HEK293T (cell line): ENCODE measurements at regions not wholly inside any gene's neighbourhood (a gene's known extent, or its start where the extent isn't known, plus 50 kb on each side); places are given as distances from the start of the nearest gene placed in this dataset.

ENCODE experiments used
- BHLHE40 ChIP-seq: fragments of 450-650 bp; IDR thresholded peaks from 2 replicates; pipeline ENCODE4 v1.6.1; 2016; ENCODE audit warnings: mild to moderate bottlenecking, moderate library complexity, borderline replicate concordance
- ELF4 ChIP-seq: fragments of 450-650 bp; IDR thresholded peaks from 2 replicates; pipeline ENCODE4 v1.6.1; 2017; ENCODE audit warnings: antibody characterized with exemption
- FOXA1 ChIP-seq: fragments of 450-650 bp; IDR thresholded peaks from 2 replicates; pipeline ENCODE4 v1.6.1; 2016; ENCODE audit warnings: mild to moderate bottlenecking
- HDGF ChIP-seq: fragments of 450-650 bp; IDR thresholded peaks from 2 replicates; pipeline ENCODE4 v1.6.1; 2017; ENCODE audit warnings: antibody characterized with exemption, borderline replicate concordance
- LEF1 ChIP-seq: fragments of 450-650 bp; IDR thresholded peaks from 2 replicates; pipeline ENCODE4 v1.6.1; 2017; ENCODE audit warnings: mild to moderate bottlenecking, borderline replicate concordance
- TARDBP ChIP-seq: fragments of 450-650 bp; IDR thresholded peaks from 2 replicates; pipeline ENCODE4 v1.6.1; 2016
- TF ChIP-seq, protein P1 (sequence below): fragments of 450-650 bp; IDR thresholded peaks from 2 replicates; pipeline ENCODE4 v1.6.1; 2016

DNA sequence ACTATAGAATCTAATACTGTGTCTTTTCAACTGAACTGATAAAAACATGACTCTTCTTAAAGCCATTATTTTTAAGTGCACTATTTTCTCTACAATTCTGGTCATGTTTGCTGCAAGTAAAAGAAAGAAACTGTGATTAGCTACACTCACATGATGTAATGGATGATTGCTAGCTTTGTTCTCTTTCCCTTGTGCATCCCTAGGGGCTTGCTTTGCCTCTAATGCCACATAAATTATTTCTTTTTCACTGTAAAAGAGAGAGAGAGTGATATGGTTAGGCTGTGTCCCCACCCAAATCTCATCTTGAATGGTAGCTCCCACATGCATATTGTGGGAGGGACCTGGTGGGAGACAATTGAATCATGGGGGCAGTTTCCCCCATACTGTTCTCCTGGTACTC is 630.2 kb upstream of the NR3C2 start:
- TF ChIP-seq HDGF = no peak
- TF ChIP-seq, protein P1, sequence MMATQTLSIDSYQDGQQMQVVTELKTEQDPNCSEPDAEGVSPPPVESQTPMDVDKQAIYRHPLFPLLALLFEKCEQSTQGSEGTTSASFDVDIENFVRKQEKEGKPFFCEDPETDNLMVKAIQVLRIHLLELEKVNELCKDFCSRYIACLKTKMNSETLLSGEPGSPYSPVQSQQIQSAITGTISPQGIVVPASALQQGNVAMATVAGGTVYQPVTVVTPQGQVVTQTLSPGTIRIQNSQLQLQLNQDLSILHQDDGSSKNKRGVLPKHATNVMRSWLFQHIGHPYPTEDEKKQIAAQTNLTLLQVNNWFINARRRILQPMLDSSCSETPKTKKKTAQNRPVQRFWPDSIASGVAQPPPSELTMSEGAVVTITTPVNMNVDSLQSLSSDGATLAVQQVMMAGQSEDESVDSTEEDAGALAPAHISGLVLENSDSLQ = no peak
- no peak for TF ChIP-seq TARDBP
- TF ChIP-seq BHLHE40 = no peak
- no peak for TF ChIP-seq ELF4
- TF ChIP-seq LEF1 = no peak
- no peak for TF ChIP-seq FOXA1
